Fibroblast of the aortic adventitia (primary cell): ENCODE measurements at regions not wholly inside any gene's neighbourhood (a gene's known extent, or its start where the extent isn't known, plus 50 kb on each side); places are given as distances from the start of the nearest gene placed in this dataset.

Experiments
- DNase-seq: peaks from one replicate; pipeline ENCODE4 v3.0.0-alpha.2; 2010; ENCODE audit warnings: low read depth
- H3K4me3 ChIP-seq: 2 replicates; pipeline ENCODE4 v1.5.1; 2011; ENCODE audit warnings: low read depth, mild to moderate bottlenecking, control low read depth, low read length, moderate library complexity
- CTCF ChIP-seq: IDR thresholded peaks from 2 replicates; pipeline ENCODE4 v1.5.1; 2011; ENCODE audit warnings: mild to moderate bottlenecking, low read length, control low read depth, inconsistent platforms; ENCODE audit not compliant: insufficient read depth

- DNase-seq, result no peak
- no peak for TF ChIP-seq CTCF
- no peak overlapping the region for H3K4me3 ChIP-seq
Observed at GRCh38 chr6:50461696-50462095, 251.6 kb upstream of the TFAP2D start.

GRCh38 chr6:50463931-50464330, 249.4 kb upstream of the TFAP2D start:
- no peak for TF ChIP-seq CTCF
- H3K4me3 ChIP-seq, result no peak overlapping the region
- DNase-seq, result no peak

- no peak for DNase-seq
- TF ChIP-seq CTCF, result no peak
- H3K4me3 ChIP-seq, result no peak overlapping the region
Observed at GRCh38 chr6:50467931-50468330, 245.4 kb upstream of the TFAP2D start.

- H3K4me3 ChIP-seq, result no peak overlapping the region
Observed at GRCh38 chr6:50471041-50471440, 242.3 kb upstream of the TFAP2D start.

DNA sequence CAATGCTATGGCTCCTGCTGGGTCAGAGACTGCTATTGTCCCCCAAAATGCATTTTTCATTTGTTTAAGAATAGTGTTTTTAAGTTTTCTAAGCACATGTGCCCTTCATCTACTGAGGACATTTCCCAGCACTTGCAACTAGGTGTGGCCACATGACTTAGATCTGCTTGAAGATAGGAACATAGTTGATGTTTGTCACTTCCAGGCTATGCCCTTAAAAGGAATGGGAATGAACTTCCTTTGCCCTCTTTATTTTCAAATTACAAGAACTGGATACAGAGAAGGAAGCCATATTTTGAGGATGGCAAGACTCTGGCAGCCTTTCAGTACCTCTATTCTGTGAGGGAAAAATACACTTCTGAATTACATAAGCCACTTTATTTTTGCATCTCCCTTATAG, 203.0 kb upstream of the TFAP2D start:
- TF ChIP-seq CTCF, result no peak
- DNase-seq, result no peak
- no peak overlapping the region for H3K4me3 ChIP-seq

More at GRCh38 chr6:50471041-50471440, 242.3 kb upstream of the TFAP2D start:
- DNase-seq, result no peak
- TF ChIP-seq CTCF, result no peak

DNA sequence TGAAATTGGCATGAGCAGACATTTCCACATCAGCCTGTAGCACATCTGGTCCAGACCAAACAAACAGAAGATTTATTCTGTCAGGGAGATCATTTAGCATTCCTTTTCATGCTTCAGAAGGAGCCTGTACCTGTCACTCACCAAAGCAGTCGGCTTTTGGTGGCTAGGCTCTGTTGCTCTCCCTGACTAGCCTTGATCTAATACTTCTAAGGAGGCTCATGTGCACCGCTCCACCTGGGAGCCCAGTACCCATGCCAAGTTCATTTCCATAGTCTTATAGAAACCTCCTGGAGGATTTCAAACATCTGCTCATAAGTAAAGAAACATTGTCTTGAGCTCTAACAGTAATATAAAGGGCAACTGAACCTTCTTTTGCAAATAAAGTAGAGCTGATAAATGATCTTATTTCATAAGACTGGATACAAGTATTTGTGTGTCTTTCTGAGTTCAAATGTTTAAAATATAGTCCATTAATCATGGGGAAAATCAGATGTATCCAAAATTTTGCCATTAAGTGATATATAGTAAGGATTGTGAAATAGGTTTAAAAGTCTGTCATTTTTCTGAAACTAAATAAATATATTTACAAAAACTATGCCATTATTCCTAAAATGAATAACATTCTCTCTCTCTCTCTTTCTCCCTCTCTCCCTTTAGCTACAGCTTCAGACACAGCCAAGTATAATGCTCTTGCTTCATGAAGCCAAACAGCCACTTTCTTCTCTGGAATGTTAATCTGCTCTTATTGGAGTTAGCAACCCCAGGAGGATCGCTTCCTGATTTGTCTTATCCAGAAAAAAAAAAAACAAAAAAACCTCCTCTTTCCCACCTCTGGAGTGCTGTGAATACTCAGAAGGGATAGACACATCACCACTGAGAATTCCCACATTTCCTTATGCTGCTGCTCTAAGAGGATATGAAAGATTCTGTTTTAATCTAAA, 192.7 kb upstream of the TFAP2D start:
- no peak for DNase-seq
- no peak overlapping the region for H3K4me3 ChIP-seq
- TF ChIP-seq CTCF, result no peak
